COLO668 (cell line): ENCODE measurements at regions not wholly inside any gene's neighbourhood (a gene's known extent, or its start where the extent isn't known, plus 50 kb on each side); places are given as distances from the start of the nearest gene placed in this dataset.

Experiments used
- DNase-seq: peaks from one replicate; lab custom pipeline; 2025; ENCODE audit not compliant: unreplicated experiment; lab: John Stamatoyannopoulos, UW

GRCh38 chrX:99719140-99719539 lies 690.9 kb downstream of the PCDH19 start:
- DNase-seq, result no peak

GRCh38 chrX:99717716-99718115 lies 692.4 kb downstream of the PCDH19 start:
- DNase-seq, result no peak

GRCh38 chrX:99705701-99706100 lies 704.4 kb downstream of the PCDH19 start:
- DNase-seq, result no peak

GRCh38 chrX:99703473-99703872 lies 706.6 kb downstream of the PCDH19 start:
- DNase-seq, result no peak

- no peak for DNase-seq
These were observed 711.6 kb downstream of the PCDH19 start for GRCh38 chrX:99698451-99698850.

- no peak for DNase-seq
These were observed 746.9 kb downstream of the PCDH19 start for GRCh38 chrX:99663136-99663535.

GRCh38 chrX:99654188-99654587 lies 755.9 kb downstream of the PCDH19 start:
- no peak for DNase-seq

- DNase-seq, result no peak
These were observed 756.7 kb downstream of the PCDH19 start for GRCh38 chrX:99653352-99653751.

- no peak for DNase-seq
These were observed 797.0 kb downstream of the PCDH19 start for GRCh38 chrX:99613041-99613440.

GRCh38 chrX:99603091-99603814 lies 806.8 kb downstream of the PCDH19 start:
- DNase-seq, result no peak

- no peak for DNase-seq
These were observed 808.0 kb downstream of the PCDH19 start for GRCh38 chrX:99602107-99602506.

GRCh38 chrX:99588936-99589335 lies 821.1 kb downstream of the PCDH19 start:
- no peak for DNase-seq

GRCh38 chrX:99572711-99573110 lies 837.4 kb downstream of the PCDH19 start:
- DNase-seq, result no peak

- no peak for DNase-seq
These were observed 860.7 kb downstream of the PCDH19 start for GRCh38 chrX:99549381-99549780.

- no peak for DNase-seq
These were observed 887.6 kb downstream of the PCDH19 start for GRCh38 chrX:99522450-99522849.

- no peak for DNase-seq
These were observed 902.3 kb downstream of the PCDH19 start for GRCh38 chrX:99507768-99508167.

GRCh38 chrX:99495453-99495852 lies 914.6 kb downstream of the PCDH19 start:
- DNase-seq, result no peak

GRCh38 chrX:99494668-99495067 lies 915.4 kb downstream of the PCDH19 start:
- no peak for DNase-seq

GRCh38 chrX:99480728-99481127 lies 929.3 kb downstream of the PCDH19 start:
- DNase-seq, result no peak

GRCh38 chrX:99469439-99469838 lies 940.6 kb downstream of the PCDH19 start:
- no peak for DNase-seq

- no peak for DNase-seq
These were observed 941.1 kb downstream of the PCDH19 start for GRCh38 chrX:99468993-99469392.

- DNase-seq, result no peak
These were observed 948.9 kb downstream of the PCDH19 start for GRCh38 chrX:99461223-99461622.

GRCh38 chrX:99445336-99445735 lies 964.7 kb downstream of the PCDH19 start:
- no peak for DNase-seq
